ENCODE measurements at regions not wholly inside any gene's neighbourhood (a gene's known extent, or its start where the extent isn't known, plus 50 kb on each side); places are given as distances from the start of the nearest gene placed in this dataset.

- in situ Hi-C loops (cut with HindIII; ENCODE audit: low sequenced_read_pairs): no loop called here
- no peak for TF ChIP-seq CTCF (IDR thresholded peaks at IDR 0.05; ENCODE audit: low read depth, low read length, missing control alignments)
- no peak overlapping the region for H3K4me3 ChIP-seq (ENCODE audit: low read depth, low read length)
- peak; percentile 24 for DNase-seq (ENCODE audit: low read depth)
These were observed 244.7 kb upstream of the MMADHC start for GRCh38 chr2:149832324-149832723.

- no peak for DNase-seq (ENCODE audit: low read depth)
- no peak for TF ChIP-seq CTCF (IDR thresholded peaks at IDR 0.05; ENCODE audit: low read depth, low read length, missing control alignments)
- in situ Hi-C loops (cut with HindIII; ENCODE audit: low sequenced_read_pairs): no loop called here
- no peak overlapping the region for H3K4me3 ChIP-seq (ENCODE audit: low read depth, low read length)
These were observed 241.1 kb upstream of the MMADHC start for GRCh38 chr2:149828520-149829210.

GRCh38 chr2:149827585-149828126, 240.1 kb upstream of the MMADHC start:
- no peak overlapping the region for H3K4me3 ChIP-seq (ENCODE audit: low read depth, low read length)
- no peak for TF ChIP-seq CTCF (IDR thresholded peaks at IDR 0.05; ENCODE audit: low read depth, low read length, missing control alignments)
- in situ Hi-C loops (cut with HindIII; ENCODE audit: low sequenced_read_pairs): no loop called here
- DNase-seq (ENCODE audit: low read depth): no peak

GRCh38 chr2:149826471-149827125, 239.0 kb upstream of the MMADHC start:
- no peak overlapping the region for H3K4me3 ChIP-seq (ENCODE audit: low read depth, low read length)
- in situ Hi-C loops (cut with HindIII; ENCODE audit: low sequenced_read_pairs): no loop called here
- DNase-seq (ENCODE audit: low read depth): no peak
- no peak for TF ChIP-seq CTCF (IDR thresholded peaks at IDR 0.05; ENCODE audit: low read depth, low read length, missing control alignments)

GRCh38 chr2:149825473-149825872, 237.9 kb upstream of the MMADHC start:
- no peak overlapping the region for H3K4me3 ChIP-seq (ENCODE audit: low read depth, low read length)
- TF ChIP-seq CTCF (IDR thresholded peaks at IDR 0.05; ENCODE audit: low read depth, low read length, missing control alignments): no peak
- DNase-seq (ENCODE audit: low read depth): no peak
- in situ Hi-C loops (cut with HindIII; ENCODE audit: low sequenced_read_pairs): no loop called here

GRCh38 chr2:149824136-149824535, 236.6 kb upstream of the MMADHC start:
- in situ Hi-C loops (cut with HindIII; ENCODE audit: low sequenced_read_pairs): no loop called here
- no peak for DNase-seq (ENCODE audit: low read depth)
- no peak for TF ChIP-seq CTCF (IDR thresholded peaks at IDR 0.05; ENCODE audit: low read depth, low read length, missing control alignments)
- H3K4me3 ChIP-seq (ENCODE audit: low read depth, low read length): no peak overlapping the region

Data from astrocyte of the cerebellum (primary cell).